GM18498 (cell line): ENCODE measurements at regions not wholly inside any gene's neighbourhood (a gene's known extent, or its start where the extent isn't known, plus 50 kb on each side); places are given as distances from the start of the nearest gene placed in this dataset.
"Not testable (repeated sequence)": the region's sequence is repeated elsewhere in the genome, so short reads cannot be mapped to it uniquely, and the experiment has no call there.

Source experiments
- ATAC-seq: cut with Tn5 transposase; IDR thresholded peaks from one replicate; pipeline ENCODE4 v1.9.1; 2021; ENCODE audit warnings: mild to moderate bottlenecking, moderate library complexity; ENCODE audit not compliant: unreplicated experiment

- ATAC-seq, result no peak
Observed at GRCh38 chr3:132084982-132085381, 50.2 kb upstream of the CPNE4 start.

GRCh38 chr3:132087356-132087755 is 52.5 kb upstream of the CPNE4 start:
- ATAC-seq, result no peak

- no peak for ATAC-seq
Observed at GRCh38 chr3:132088291-132088690, 53.5 kb upstream of the CPNE4 start.

- ATAC-seq, result no peak
Observed at GRCh38 chr3:132090921-132091320, 56.1 kb upstream of the CPNE4 start.

GRCh38 chr3:132116601-132117000 is 81.8 kb upstream of the CPNE4 start:
- no peak for ATAC-seq

GRCh38 chr3:132117642-132118041 is 82.8 kb upstream of the CPNE4 start:
- ATAC-seq, result no peak

GRCh38 chr3:132119531-132119930 is 84.7 kb upstream of the CPNE4 start:
- ATAC-seq, result no peak

- ATAC-seq, result no peak
Observed at GRCh38 chr3:132124096-132124495, 89.3 kb upstream of the CPNE4 start.

GRCh38 chr3:132124651-132125284 is 90.0 kb upstream of the CPNE4 start:
- no peak for ATAC-seq

- ATAC-seq, result no peak
Observed at GRCh38 chr3:132134611-132135010, 99.8 kb upstream of the CPNE4 start.

GRCh38 chr3:132135628-132136333 is 101.0 kb upstream of the CPNE4 start:
- no peak for ATAC-seq

GRCh38 chr3:132136334-132136716 is 101.5 kb upstream of the CPNE4 start:
- no peak for ATAC-seq

GRCh38 chr3:132136902-132137301 is 102.1 kb upstream of the CPNE4 start:
- not testable (repeated sequence) for ATAC-seq

GRCh38 chr3:132145833-132146232 is 111.0 kb upstream of the CPNE4 start:
- no peak for ATAC-seq

GRCh38 chr3:132154619-132155018 is 119.8 kb upstream of the CPNE4 start:
- ATAC-seq, result no peak

- ATAC-seq, result no peak
Observed at GRCh38 chr3:132159145-132159544, 124.3 kb upstream of the CPNE4 start.

GRCh38 chr3:132160198-132160597 is 125.4 kb upstream of the CPNE4 start:
- ATAC-seq, result no peak

GRCh38 chr3:132161608-132162007 is 126.8 kb upstream of the CPNE4 start:
- ATAC-seq, result no peak

GRCh38 chr3:132164469-132165092 is 129.8 kb upstream of the CPNE4 start:
- no peak for ATAC-seq

GRCh38 chr3:132167870-132168269 is 133.1 kb upstream of the CPNE4 start:
- no peak for ATAC-seq

- no peak for ATAC-seq
Observed at GRCh38 chr3:132174500-132174899, 139.7 kb upstream of the CPNE4 start.

GRCh38 chr3:132180337-132180791 is 136.8 kb upstream of the ACP3 start:
- ATAC-seq, result peak; percentile 76
